HL-60 (cell line): ENCODE measurements at regions not wholly inside any gene's neighbourhood (a gene's known extent, or its start where the extent isn't known, plus 50 kb on each side); places are given as distances from the start of the nearest gene placed in this dataset.

ENCODE experiments used
- DNase-seq, 2 experiments: peaks; one replicate each; pipeline ENCODE4 v3.0.0-alpha.2; 2010 to 2020; ENCODE audit warnings: low read depth in 1 of 2, low spot score in 1 of 2
- H3K27ac ChIP-seq: fragments of 250-450 bp; sonication (Bioruptor Pico); replicated peaks from 2 replicates; pipeline ENCODE4 v1.5.1; 2020; ENCODE audit warnings: mild to moderate bottlenecking, moderate library complexity
- H3K27me3 ChIP-seq: fragments of 250-450 bp; sonication (Bioruptor Pico); 2 replicates; pipeline ENCODE4 v1.5.1; 2021; ENCODE audit warnings: mild to moderate bottlenecking, moderate library complexity; ENCODE audit not compliant: insufficient read depth, poor library complexity, severe bottlenecking
- H3K4me3 ChIP-seq: replicated peaks from 2 replicates; pipeline ENCODE4 v1.5.1; 2011; ENCODE audit warnings: mild to moderate bottlenecking, control low read depth, low read length; ENCODE audit not compliant: insufficient read depth
- CTCF ChIP-seq: IDR thresholded peaks from one replicate; pipeline ENCODE4 v1.5.1; 2011; ENCODE audit warnings: low read length, control low read depth, inconsistent platforms; ENCODE audit not compliant: insufficient read depth
- GABPA ChIP-seq: IDR thresholded peaks from 2 replicates; pipeline ENCODE4 v1.6.1; 2012; ENCODE audit warnings: low read depth
- POLR2AphosphoS5 ChIP-seq: IDR thresholded peaks from 2 replicates; pipeline ENCODE4 v1.6.1; 2012; ENCODE audit warnings: low read depth
- REST ChIP-seq: IDR thresholded peaks from 2 replicates; pipeline ENCODE4 v1.6.1; 2012; ENCODE audit warnings: low read depth; ENCODE audit not compliant: insufficient replicate concordance
- SPI1 ChIP-seq: IDR thresholded peaks from 2 replicates; pipeline ENCODE4 v1.6.1; 2012; ENCODE audit warnings: low read depth, mild to moderate bottlenecking, borderline replicate concordance

- H3K4me3 ChIP-seq = no peak overlapping the region
- no peak for DNase-seq
- TF ChIP-seq POLR2AphosphoS5 = no peak
- TF ChIP-seq CTCF = no peak
- no peaks in the 10 kb centered on the region for H3K27me3 ChIP-seq
- H3K27ac ChIP-seq = no peak overlapping the region
These were observed 363.6 kb downstream of the LPIN1 start for GRCh38 chr2:12110074-12110473.

- TF ChIP-seq GABPA = no peak
- no peak for TF ChIP-seq REST
- TF ChIP-seq CTCF = no peak
- TF ChIP-seq SPI1 = no peak
- H3K4me3 ChIP-seq = no peak overlapping the region
- H3K27me3 ChIP-seq = no peaks in the 10 kb centered on the region
- no peak for DNase-seq
- H3K27ac ChIP-seq = no peak overlapping the region
These were observed 364.0 kb downstream of the LPIN1 start for GRCh38 chr2:12110481-12110880.

GRCh38 chr2:12113412-12113811, 367.0 kb downstream of the LPIN1 start:
- DNase-seq = no peak
- Histone ChIP-seq H3K27me3 (no peaks in the 10 kb centered on the region), H3K4me3 (no peak overlapping the region), H3K27ac (no peak overlapping the region)
- TF ChIP-seq SPI1 (no peak), REST (no peak), CTCF (no peak), GABPA (no peak), POLR2AphosphoS5 (no peak)

- Histone ChIP-seq H3K4me3 (no peak overlapping the region), H3K27ac (no peak overlapping the region), H3K27me3 (no peaks in the 10 kb centered on the region)
These were observed 368.4 kb downstream of the LPIN1 start for GRCh38 chr2:12114816-12115215.

More at GRCh38 chr2:12114816-12115215, 368.4 kb downstream of the LPIN1 start:
- no peak for DNase-seq
- TF ChIP-seq CTCF (no peak), POLR2AphosphoS5 (no peak), GABPA (no peak), SPI1 (no peak), REST (no peak)
